Adrenal gland (tissue), 9 donors: ENCODE measurements at regions not wholly inside any gene's neighbourhood (a gene's known extent, or its start where the extent isn't known, plus 50 kb on each side); places are given as distances from the start of the nearest gene placed in this dataset.

ENCODE experiments used
- DNase-seq, 7 donors: peaks; one replicate each; pipeline ENCODE4 v3.0.0-alpha.2; 2019 to 2020
- H3K27ac ChIP-seq, 5 donors: fragments of 200-600 bp; sonication (generic) in 4 of 5; 1 replicate in 3 of 5; 2 replicates in 2 of 5; pipeline versions ENCODE4 v1.5.1 to v1.8.0; 2016 to 2020; ENCODE audit warnings: mild to moderate bottlenecking in 1 of 5
- H3K27me3 ChIP-seq: fragments of 200-600 bp; 2 replicates; pipeline ENCODE4 v1.8.0; 2021
- H3K36me3 ChIP-seq, 2 donors: fragments of 200-600 bp; replicated peaks in 1 of 2; 1 replicate in 1 of 2; 2 replicates in 1 of 2; pipeline versions ENCODE4 v1.5.1 to v1.8.0; 2018 to 2022
- H3K4me1 ChIP-seq, 2 donors: fragments of 200-600 bp; replicated peaks in 1 of 2; 1 replicate in 1 of 2; 2 replicates in 1 of 2; pipeline versions ENCODE4 v1.5.1 to v1.8.0; 2018 to 2021
- H3K4me3 ChIP-seq, 4 donors: fragments of 200-600 bp; sonication (generic) in 3 of 4; one replicate each; pipeline ENCODE4 v1.5.1; 2016 to 2018
- H3K9me3 ChIP-seq, 3 donors: fragments of 200-600 bp; sonication (generic) in 1 of 3; replicated peaks in 1 of 3; 1 replicate in 2 of 3; 2 replicates in 1 of 3; pipeline versions ENCODE4 v1.5.1 to v1.8.0; 2016 to 2021
- CTCF ChIP-seq, 6 experiments: fragments of 450-650 bp in 4 of 6; fragments of 200-600 bp in 2 of 6; sonication (generic) in 1 of 6; IDR thresholded peaks; 1 replicate in 5 of 6; 2 replicates in 1 of 6; pipeline versions ENCODE4 v1.5.1 to v1.8.0; 2016 to 2021; ENCODE audit warnings: antibody characterized with exemption in 6 of 6, mild to moderate bottlenecking in 2 of 6, moderate library complexity in 1 of 6
- POLR2A ChIP-seq, 2 donors: fragments of 450-650 bp; IDR thresholded peaks; one replicate each; pipeline ENCODE4 v1.6.1; 2017; ENCODE audit warnings: antibody characterized with exemption in 2 of 2, mild to moderate bottlenecking in 2 of 2, moderate library complexity in 1 of 2
- WGBS, 4 donors: extraction: QIAGEN DNeasy Blood & Tissue Kit in 2 of 4; methylation state at CpG; one replicate each; pipeline versions ENCODE4 v1.1.5 to v1.1.7; 2013 to 2017; 5-methylcytosine and 5-hydroxymethylcytosine counted together
- intact Hi-C, 2 donors: fragments of 100-400 bp; cut with DNase I; formaldehyde crosslinking; loops; one replicate each; pipeline versions ENCODE4 v1.14.1 to v1.15.0; 2022 to 2023
- donor health status: healthy with polysubstance abuse.
- donor health status: Bipolar disorder and iron deficiency.
- donor health status: DM: yes; HTN: yes; CAD: no.
- donor health status: DM: no; HTN: no; CAD: no.
- donor health status: DM: no; HTN: no; CAD: no.

GRCh38 chr2:42938671-42939370 lies 146.4 kb upstream of the HAAO start:
- Histone ChIP-seq H3K27me3 (no peaks in the 10 kb centered on the region), H3K9me3 (no peaks in the 10 kb centered on the region), H3K36me3 (no peaks in the 10 kb centered on the region), H3K4me3 (no peak overlapping the region), H3K27ac (no peak overlapping the region), H3K4me1 (peaks cover 0 to 12% of the 10 kb centered on the region in 2 donors)
- DNase-seq = no peak
- intact Hi-C loops = no loop called here
- 94 to 96% (median 95%) methylated on average over 3 of the region's 3 CpGs for WGBS, 4 donors
- TF ChIP-seq CTCF (IDR thresholded peaks at IDR 0.05) (no peak), POLR2A (IDR thresholded peaks at IDR 0.05) (no peak)

- Histone ChIP-seq H3K27me3 (no peaks in the 10 kb centered on the region), H3K9me3 (no peaks in the 10 kb centered on the region), H3K4me1 (peaks cover 0 to 24% of the 10 kb centered on the region in 2 donors), H3K36me3 (no peaks in the 10 kb centered on the region), H3K4me3 (no peak overlapping the region), H3K27ac (peak overlapping the region in 1 of 5 donors; percentile 1)
- no peak for TF ChIP-seq POLR2A (IDR thresholded peaks at IDR 0.05)
- no peak for TF ChIP-seq CTCF (IDR thresholded peaks at IDR 0.05)
- DNase-seq = peak in 2 of 7 donors; percentile 19 to 50
- 77 to 93% (median 84%) methylated on average over 5 to 16 of the region's 16 CpGs for WGBS, 4 donors
- intact Hi-C loops = no loop called here
Observed at GRCh38 chr2:42937171-42937875, 144.9 kb upstream of the HAAO start.

GRCh38 chr2:42935692-42936671 lies 143.6 kb upstream of the HAAO start:
- peak overlapping the region in 1 of 5 donors; percentile 1 for H3K27ac ChIP-seq
- no peaks in the 10 kb centered on the region for H3K27me3 ChIP-seq
- H3K4me1 ChIP-seq = peaks cover 0 to 23% of the 10 kb centered on the region in 2 donors
- TF ChIP-seq CTCF (IDR thresholded peaks at IDR 0.05) (no peak), POLR2A (IDR thresholded peaks at IDR 0.05) (no peak)
- no peaks in the 10 kb centered on the region for H3K36me3 ChIP-seq
- H3K9me3 ChIP-seq = no peaks in the 10 kb centered on the region
- intact Hi-C loops = no loop called here
- no peak for DNase-seq
- H3K4me3 ChIP-seq = no peak overlapping the region
- WGBS, 4 donors = 72 to 80% (median 76%) methylated on average over 10 to 13 of the region's 13 CpGs
